MM.1S (cell line): ENCODE measurements at regions not wholly inside any gene's neighbourhood (a gene's known extent, or its start where the extent isn't known, plus 50 kb on each side); places are given as distances from the start of the nearest gene placed in this dataset.

Experiments used
- DNase-seq: peaks from one replicate; pipeline ENCODE4 v3.0.0-alpha.2; 2015
- H2AFZ ChIP-seq: fragments of 300-600 bp; sonication (generic); 2 replicates; pipeline ENCODE4 v1.6.0; 2016; ENCODE audit warnings: antibody characterized with exemption, low read length
- H3F3A ChIP-seq: fragments of 300-600 bp; sonication (generic); 2 replicates; pipeline ENCODE4 v1.6.1; 2016; ENCODE audit warnings: mild to moderate bottlenecking, antibody characterized with exemption, low read length, moderate library complexity, mixed read lengths; ENCODE audit not compliant: insufficient read depth
- H3K27ac ChIP-seq: fragments of 300-600 bp; sonication (generic); 2 replicates; pipeline ENCODE4 v1.5.1; 2016; ENCODE audit warnings: mild to moderate bottlenecking, low read length
- H3K27me3 ChIP-seq: fragments of 300-600 bp; sonication (generic); replicated peaks from 2 replicates; pipeline ENCODE4 v1.6.0; 2016; ENCODE audit warnings: low read length; ENCODE audit not compliant: insufficient read depth
- H3K36me3 ChIP-seq: fragments of 300-600 bp; sonication (generic); replicated peaks from 2 replicates; pipeline ENCODE4 v1.6.1; 2016; ENCODE audit warnings: mild to moderate bottlenecking, low read length, mixed read lengths; ENCODE audit not compliant: insufficient read depth
- H3K4me1 ChIP-seq: fragments of 300-600 bp; sonication (generic); 2 replicates; pipeline ENCODE4 v1.6.1; 2016; ENCODE audit warnings: low read length, mixed read lengths
- H3K4me2 ChIP-seq: fragments of 300-600 bp; sonication (generic); 2 replicates; pipeline ENCODE4 v1.6.0; 2016; ENCODE audit warnings: low read depth, low read length
- H3K4me3 ChIP-seq: fragments of 300-600 bp; sonication (generic); 2 replicates; pipeline ENCODE4 v1.5.1; 2016; ENCODE audit warnings: low read length, mixed read lengths
- H3K79me2 ChIP-seq: fragments of 300-600 bp; sonication (generic); 2 replicates; pipeline ENCODE4 v1.6.1; 2016; ENCODE audit warnings: mixed run types, low read length, mixed read lengths
- H3K9ac ChIP-seq: fragments of 300-600 bp; sonication (generic); 2 replicates; pipeline ENCODE4 v1.6.1; 2016; ENCODE audit warnings: low read length, mixed read lengths
- H3K9me2 ChIP-seq: fragments of 300-600 bp; sonication (generic); replicated peaks from 2 replicates; pipeline ENCODE4 v1.6.1; 2016; ENCODE audit warnings: mild to moderate bottlenecking, low read length, mixed read lengths; ENCODE audit not compliant: insufficient read depth
- H3K9me3 ChIP-seq: fragments of 300-600 bp; sonication (generic); replicated peaks from 2 replicates; pipeline ENCODE4 v1.6.1; 2016; ENCODE audit warnings: mild to moderate bottlenecking, low read length, mixed read lengths; ENCODE audit not compliant: insufficient read depth
- H4K20me1 ChIP-seq: fragments of 300-600 bp; sonication (generic); 2 replicates; pipeline ENCODE4 v1.6.1; 2016; ENCODE audit warnings: mild to moderate bottlenecking, low read length, moderate library complexity, mixed read lengths; ENCODE audit not compliant: insufficient read depth
- EZH2 ChIP-seq: fragments of 300-600 bp; sonication (generic); optimal IDR thresholded peaks from 2 replicates; pipeline ENCODE3; 2017; ENCODE audit warnings: low read depth, mild to moderate bottlenecking, antibody characterized with exemption, low read length, mixed read lengths
- EZH2phosphoT487 ChIP-seq: fragments of 300-600 bp; sonication (generic); IDR thresholded peaks from 2 replicates; pipeline ENCODE4 v1.6.1; 2018; ENCODE audit warnings: antibody characterized with exemption, low read length
- TF ChIP-seq, protein P1 (sequence below): fragments of 300-600 bp; sonication (generic); IDR thresholded peaks from 2 replicates; pipeline ENCODE4 v1.5.1; 2016; ENCODE audit warnings: antibody characterized with exemption, low read length, mixed read lengths

DNA sequence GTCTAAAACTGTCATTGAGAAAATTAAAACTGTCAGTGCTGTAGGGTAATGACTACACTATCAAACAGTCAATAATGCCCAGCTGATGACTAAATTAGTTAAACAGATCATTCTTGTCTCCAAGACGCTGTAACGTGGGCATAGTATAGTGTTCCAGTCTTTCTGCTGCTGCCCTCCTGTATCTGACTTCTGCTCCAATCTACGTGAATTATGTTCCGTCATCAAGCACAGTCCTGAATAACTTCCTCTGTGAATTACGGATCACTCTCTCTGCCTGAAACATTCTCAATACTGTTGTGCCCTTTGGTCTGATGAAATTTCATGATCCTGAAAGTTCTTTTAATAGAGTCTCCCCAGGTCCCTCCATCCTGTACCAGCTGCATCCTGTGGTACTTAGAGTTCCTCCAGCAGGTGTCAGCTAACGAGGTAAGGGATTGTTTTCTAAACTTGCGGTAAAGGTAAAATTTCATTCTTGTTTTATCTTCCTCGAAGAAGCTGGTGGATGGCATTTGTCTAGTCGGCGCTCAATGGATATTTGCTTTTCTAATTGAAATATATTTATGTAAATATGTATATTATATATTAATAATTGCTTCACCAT lies 393.5 kb upstream of the ADARB2 start:
- no peak overlapping the region for H3K27ac ChIP-seq
- H3F3A ChIP-seq, result no peaks in the 10 kb centered on the region
- no peaks in the 10 kb centered on the region; the same call in 1 of the 2 replicates for H3K36me3 ChIP-seq
- H3K9me3 ChIP-seq, result no peaks in the 10 kb centered on the region
- TF ChIP-seq, protein P1, sequence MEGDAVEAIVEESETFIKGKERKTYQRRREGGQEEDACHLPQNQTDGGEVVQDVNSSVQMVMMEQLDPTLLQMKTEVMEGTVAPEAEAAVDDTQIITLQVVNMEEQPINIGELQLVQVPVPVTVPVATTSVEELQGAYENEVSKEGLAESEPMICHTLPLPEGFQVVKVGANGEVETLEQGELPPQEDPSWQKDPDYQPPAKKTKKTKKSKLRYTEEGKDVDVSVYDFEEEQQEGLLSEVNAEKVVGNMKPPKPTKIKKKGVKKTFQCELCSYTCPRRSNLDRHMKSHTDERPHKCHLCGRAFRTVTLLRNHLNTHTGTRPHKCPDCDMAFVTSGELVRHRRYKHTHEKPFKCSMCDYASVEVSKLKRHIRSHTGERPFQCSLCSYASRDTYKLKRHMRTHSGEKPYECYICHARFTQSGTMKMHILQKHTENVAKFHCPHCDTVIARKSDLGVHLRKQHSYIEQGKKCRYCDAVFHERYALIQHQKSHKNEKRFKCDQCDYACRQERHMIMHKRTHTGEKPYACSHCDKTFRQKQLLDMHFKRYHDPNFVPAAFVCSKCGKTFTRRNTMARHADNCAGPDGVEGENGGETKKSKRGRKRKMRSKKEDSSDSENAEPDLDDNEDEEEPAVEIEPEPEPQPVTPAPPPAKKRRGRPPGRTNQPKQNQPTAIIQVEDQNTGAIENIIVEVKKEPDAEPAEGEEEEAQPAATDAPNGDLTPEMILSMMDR, result no peak
- TF ChIP-seq EZH2, result no peak
- H2AFZ ChIP-seq, result no peak overlapping the region
- H3K4me1 ChIP-seq, result no peaks in the 10 kb centered on the region
- DNase-seq, result no peak
- H3K4me3 ChIP-seq, result no peak overlapping the region
- no peaks in the 10 kb centered on the region for H3K79me2 ChIP-seq
- H3K27me3 ChIP-seq, result no peaks in the 10 kb centered on the region
- H3K9ac ChIP-seq, result no peak overlapping the region
- H3K4me2 ChIP-seq, result no peak overlapping the region
- no peaks in the 10 kb centered on the region for H3K9me2 ChIP-seq
- H4K20me1 ChIP-seq, result no peaks in the 10 kb centered on the region

GRCh38 chr10:2128991-2129390 lies 391.7 kb upstream of the ADARB2 start:
- Histone ChIP-seq H3K79me2 (no peaks in the 10 kb centered on the region), H3F3A (no peaks in the 10 kb centered on the region), H3K9me2 (no peaks in the 10 kb centered on the region), H4K20me1 (no peaks in the 10 kb centered on the region), H3K9ac (no peak overlapping the region), H3K27ac (no peak overlapping the region), H3K27me3 (no peaks in the 10 kb centered on the region), H3K4me3 (no peak overlapping the region), H3K4me1 (no peaks in the 10 kb centered on the region), H3K4me2 (no peak overlapping the region), H2AFZ (no peak overlapping the region), H3K36me3 (no peaks in the 10 kb centered on the region; the same call in 1 of the 2 replicates), H3K9me3 (no peaks in the 10 kb centered on the region)
- no peak for TF ChIP-seq EZH2phosphoT487
- no peak for TF ChIP-seq EZH2
- TF ChIP-seq, protein P1, result no peak
- no peak for DNase-seq

GRCh38 chr10:2124135-2124534 lies 386.8 kb upstream of the ADARB2 start:
- H3K36me3 ChIP-seq, result no peaks in the 10 kb centered on the region
- H3K27ac ChIP-seq, result no peak overlapping the region
- no peaks in the 10 kb centered on the region for H3F3A ChIP-seq
- H3K4me1 ChIP-seq, result no peaks in the 10 kb centered on the region
- TF ChIP-seq, protein P1, result no peak
- TF ChIP-seq EZH2phosphoT487 (no peak), EZH2 (no peak)
- no peak overlapping the region for H3K4me2 ChIP-seq
- no peak for DNase-seq
- no peak overlapping the region for H2AFZ ChIP-seq
- H3K27me3 ChIP-seq, result no peaks in the 10 kb centered on the region
- H3K9ac ChIP-seq, result no peak overlapping the region
- H3K79me2 ChIP-seq, result no peaks in the 10 kb centered on the region
- H3K4me3 ChIP-seq, result no peak overlapping the region
- H3K9me3 ChIP-seq, result no peaks in the 10 kb centered on the region
- H3K9me2 ChIP-seq, result no peaks in the 10 kb centered on the region
- no peaks in the 10 kb centered on the region for H4K20me1 ChIP-seq
